GM21528 (cell line): ENCODE measurements at regions not wholly inside any gene's neighbourhood (a gene's known extent, or its start where the extent isn't known, plus 50 kb on each side); places are given as distances from the start of the nearest gene placed in this dataset.

Source experiments
- ATAC-seq: cut with Tn5 transposase; IDR thresholded peaks from one replicate; pipeline ENCODE4 v1.9.1; 2021; ENCODE audit warnings: mild to moderate bottlenecking, moderate library complexity; ENCODE audit not compliant: unreplicated experiment, low FRiP score

DNA sequence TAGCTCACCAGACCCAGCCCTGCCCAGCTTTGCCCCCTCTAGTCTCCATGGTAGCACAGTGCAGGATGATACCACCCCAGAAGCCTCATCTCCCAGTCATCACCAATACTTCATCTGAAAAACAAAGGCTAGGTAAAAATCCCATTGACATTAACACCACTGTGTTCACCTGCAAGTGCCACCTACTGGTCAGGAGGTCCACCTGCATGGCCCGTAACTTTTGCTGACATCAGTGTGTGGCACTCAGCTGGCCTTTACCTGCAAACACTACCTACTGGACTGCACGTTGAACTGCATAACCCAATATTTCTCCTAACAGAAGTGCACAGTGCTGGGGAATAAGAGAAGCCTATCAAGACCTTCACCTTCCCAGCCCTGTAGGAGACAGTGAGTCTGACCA lies 234.7 kb upstream of the ADGRB3 start:
- no peak for ATAC-seq

DNA sequence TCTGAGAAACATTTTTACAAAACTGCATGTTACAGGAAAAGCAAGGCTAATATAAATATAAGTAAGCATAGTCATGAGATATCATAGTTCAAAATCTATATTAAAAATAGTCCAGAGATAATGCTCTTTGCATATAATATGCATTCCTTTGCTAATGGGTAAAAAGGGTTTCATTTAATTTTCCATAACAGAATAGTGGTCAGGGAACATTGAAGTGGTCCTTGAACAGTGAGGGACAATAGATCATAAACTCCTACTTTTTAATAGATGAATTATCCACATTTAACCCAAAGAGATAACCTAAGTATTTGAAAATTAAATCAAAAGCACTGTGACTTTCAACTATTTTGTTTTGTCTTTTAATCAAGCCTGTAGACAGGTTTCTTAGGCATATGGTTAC lies 243.1 kb upstream of the ADGRB3 start:
- no peak for ATAC-seq

DNA sequence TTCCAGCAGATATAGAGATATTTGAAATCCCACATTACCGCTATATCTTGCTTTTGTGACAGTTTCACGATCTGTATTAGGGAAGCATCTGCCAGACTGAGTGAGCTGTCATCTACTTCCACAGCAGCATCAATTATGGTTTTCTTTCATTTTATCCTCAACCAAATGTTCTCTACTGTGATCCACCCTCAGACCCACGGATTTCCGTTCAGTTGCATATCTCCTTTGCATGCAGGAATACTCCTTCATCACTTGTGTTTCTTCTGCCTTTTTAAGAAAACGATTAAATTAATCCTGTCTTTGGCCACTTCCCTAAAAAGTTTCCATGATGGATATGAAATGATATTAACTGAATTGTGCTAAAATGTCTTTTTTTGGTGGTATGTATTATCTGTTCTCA lies 262.1 kb upstream of the ADGRB3 start:
- ATAC-seq: no peak

GRCh38 chr6:68368845-68369244 lies 266.2 kb upstream of the ADGRB3 start:
- no peak for ATAC-seq

DNA sequence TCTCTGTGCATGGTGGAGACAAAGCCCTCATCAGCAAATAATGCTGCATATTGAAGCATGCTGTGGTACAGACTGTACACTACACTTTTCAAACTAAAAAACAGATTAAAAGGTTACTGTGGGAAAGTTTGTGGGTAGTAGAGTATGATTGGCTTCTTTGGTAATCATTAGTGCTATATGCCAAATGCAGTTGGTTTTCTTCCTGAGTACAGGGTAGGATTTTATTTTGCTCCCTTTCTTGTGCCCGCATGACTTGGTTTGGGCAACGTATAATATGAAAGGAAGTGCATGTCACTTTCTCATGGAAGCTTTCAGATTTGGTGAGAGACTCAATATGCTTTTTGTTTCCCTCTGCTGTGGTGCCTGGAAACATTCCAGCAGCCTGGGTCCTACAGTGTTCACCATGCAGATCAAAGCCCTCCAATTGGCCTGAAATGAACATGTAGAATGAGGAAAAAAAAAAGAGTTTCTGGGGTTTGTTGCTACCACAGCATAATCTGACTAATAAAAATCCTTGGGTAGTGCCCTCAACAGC lies 270.7 kb upstream of the ADGRB3 start:
- ATAC-seq: no peak

GRCh38 chr6:68343901-68344300 lies 291.2 kb upstream of the ADGRB3 start:
- ATAC-seq: no peak

DNA sequence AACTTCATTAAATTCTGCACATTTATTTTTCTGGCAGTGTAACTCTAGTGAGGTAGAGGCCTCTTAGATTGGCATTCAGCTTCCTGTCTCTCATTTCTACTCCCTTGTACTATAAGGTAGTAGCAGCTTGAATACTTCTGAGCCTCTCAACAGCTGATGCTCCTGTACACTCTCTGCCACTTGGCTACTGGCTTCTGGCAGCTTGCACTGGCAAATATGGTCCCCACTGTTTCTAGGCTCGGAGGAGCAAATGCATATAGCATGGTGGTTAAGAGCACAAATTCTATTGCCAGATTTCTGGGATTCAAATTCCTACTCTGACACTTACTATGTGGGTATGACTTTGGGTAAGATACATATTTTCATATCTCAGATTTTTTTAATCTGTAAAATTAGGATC lies 292.8 kb upstream of the ADGRB3 start:
- no peak for ATAC-seq

- no peak for ATAC-seq
These were observed 295.5 kb upstream of the ADGRB3 start for GRCh38 chr6:68339488-68340131.

GRCh38 chr6:68333442-68333841 lies 301.6 kb upstream of the ADGRB3 start:
- ATAC-seq: no peak

GRCh38 chr6:68328156-68328555 lies 306.9 kb upstream of the ADGRB3 start:
- ATAC-seq: no peak

- no peak for ATAC-seq
These were observed 308.3 kb upstream of the ADGRB3 start for GRCh38 chr6:68326762-68327161.

- ATAC-seq: no peak
These were observed 317.7 kb upstream of the ADGRB3 start for GRCh38 chr6:68317366-68317765.

DNA sequence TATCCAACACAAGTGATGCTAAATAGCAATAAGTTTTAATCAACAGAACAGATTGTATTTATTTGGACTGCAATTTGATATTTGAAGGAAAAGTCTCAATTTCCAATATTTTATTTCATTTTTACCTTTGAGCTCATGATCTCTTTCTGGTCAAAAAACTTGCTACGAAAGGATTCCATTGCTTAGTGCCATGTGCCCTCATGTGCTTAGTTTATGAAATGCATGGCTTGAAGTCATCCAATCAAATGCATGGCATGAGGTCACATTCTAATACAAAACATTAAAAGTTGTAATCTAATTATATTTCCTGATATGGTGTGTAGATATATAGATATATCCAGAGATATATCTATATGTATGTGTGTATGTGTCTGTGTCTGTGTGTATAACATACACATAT lies 321.2 kb upstream of the ADGRB3 start:
- no peak for ATAC-seq

DNA sequence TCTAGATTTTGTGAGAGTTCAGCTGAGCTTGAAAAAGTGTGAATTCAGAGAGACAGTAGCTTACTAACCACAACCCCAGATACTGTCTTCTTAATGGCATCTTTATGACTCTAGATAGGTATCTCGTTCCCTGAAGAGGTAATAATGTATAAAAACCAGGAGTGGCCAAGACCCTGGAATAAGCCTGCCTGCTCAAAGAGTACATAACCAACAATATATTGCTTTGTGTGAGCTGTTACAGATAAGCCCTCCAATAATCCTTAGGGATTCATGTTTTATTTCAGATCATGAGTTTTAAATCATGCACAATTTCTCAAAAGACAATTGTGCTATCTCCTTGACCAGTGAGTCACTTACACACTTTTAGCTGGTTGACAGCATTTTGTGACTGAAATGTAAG lies 327.8 kb upstream of the ADGRB3 start:
- no peak for ATAC-seq

- ATAC-seq: no peak
These were observed 339.0 kb upstream of the ADGRB3 start for GRCh38 chr6:68296126-68296525.

DNA sequence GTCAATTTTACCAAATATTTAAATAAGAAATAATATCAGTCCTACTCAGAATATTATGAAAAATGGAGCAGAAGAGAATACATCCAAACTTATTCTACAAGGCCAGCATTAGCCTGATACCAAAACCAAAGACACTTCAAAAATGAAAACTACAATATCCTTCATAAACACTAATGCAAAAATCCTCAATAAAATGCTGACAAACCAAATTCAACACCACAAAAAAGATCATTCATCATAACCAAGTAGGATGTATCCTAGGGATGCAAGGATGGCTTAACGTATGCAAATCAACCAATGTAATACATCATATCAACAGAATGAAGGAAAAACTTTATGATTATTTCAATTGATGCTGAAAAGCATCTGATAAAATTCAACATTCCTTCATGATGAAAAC lies 352.4 kb upstream of the ADGRB3 start:
- no peak for ATAC-seq

- ATAC-seq: no peak
These were observed 355.1 kb upstream of the ADGRB3 start for GRCh38 chr6:68279793-68280557.

GRCh38 chr6:68273297-68273696 lies 361.8 kb upstream of the ADGRB3 start:
- ATAC-seq: no peak

DNA sequence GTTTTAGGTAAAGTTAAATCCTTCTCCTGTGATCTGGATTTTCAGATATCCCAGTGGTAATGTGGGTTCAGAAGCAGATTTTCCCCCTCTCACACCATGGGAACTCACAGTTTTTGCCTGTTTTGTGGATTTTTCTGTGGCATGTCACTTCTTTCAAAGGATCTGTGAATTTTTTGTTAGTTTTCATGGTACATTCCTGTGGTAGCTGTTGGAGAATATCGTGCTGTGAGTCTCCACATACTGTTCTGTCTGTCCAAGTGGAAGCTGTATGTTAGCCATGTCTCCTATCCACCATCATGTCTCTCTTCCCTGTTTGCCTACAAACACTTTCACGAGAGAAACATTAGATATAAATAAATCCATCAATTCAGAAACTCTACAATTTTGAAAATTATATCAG lies 378.7 kb upstream of the ADGRB3 start:
- ATAC-seq: no peak

- ATAC-seq: no peak
These were observed 382.4 kb upstream of the ADGRB3 start for GRCh38 chr6:68252632-68253031.

GRCh38 chr6:68247782-68248181 lies 387.3 kb upstream of the ADGRB3 start:
- no peak for ATAC-seq

GRCh38 chr6:68240726-68241125 lies 394.4 kb upstream of the ADGRB3 start:
- no peak for ATAC-seq
